A549 (cell line): ENCODE measurements at regions not wholly inside any gene's neighbourhood (a gene's known extent, or its start where the extent isn't known, plus 50 kb on each side); places are given as distances from the start of the nearest gene placed in this dataset.

Experiments
- ATAC-seq, 2 experiments: fragments of 200-7000 bp in 1 of 2; fragments of >200 bp in 1 of 2; cut with Nextera tagmentation in 1 of 2; cut with Tn5 transposase in 1 of 2; 3 replicates each; pipeline versions ENCODE4 v1.8.0 to v1.9.1; 2018 to 2020; ENCODE audit warnings: mild to moderate bottlenecking in 1 of 2, moderate library complexity in 1 of 2
- CTCF ChIA-PET: fragments of 300-600 bp; sonication (Branson Sonifier 250); formaldehyde crosslinking; extraction: SDS; loops from one replicate; lab custom pipeline; 2021; ENCODE audit warnings: antibody characterized with exemption, inconsistent platforms; lab: Yijun Ruan, JAX
- POLR2A ChIA-PET: fragments of 350-600 bp; formaldehyde crosslinking; extraction: SDS; loops from one replicate; lab custom pipeline; 2021; ENCODE audit warnings: antibody characterized with exemption, inconsistent platforms; lab: Yijun Ruan, JAX
- DNase-seq, 2 experiments: peaks; one replicate each; pipeline versions ENCODE4 v3.0.0 to v3.0.0-alpha.2; 2011 to 2016; ENCODE audit warnings: low read depth in 1 of 2, low spot score in 1 of 2
- FAIRE-seq: peaks from 2 replicates; lab custom pipeline; 2011; peaks lifted over from hg19 to GRCh38; lab: Jason Lieb, UNC
- H3K27ac ChIP-seq, 2 experiments: fragments of >200 bp; sonication (Bioruptor Twin); formaldehyde crosslinking; 3 replicates each; pipeline ENCODE4 v1.5.1; 2016 to 2017
- H3K4me1 ChIP-seq: fragments of >200 bp; sonication (Bioruptor Twin); formaldehyde crosslinking; 3 replicates; pipeline ENCODE4 v1.6.1; 2016
- H3K4me2 ChIP-seq: fragments of >200 bp; sonication (Bioruptor Twin); formaldehyde crosslinking; 3 replicates; pipeline ENCODE4 v1.6.1; 2016
- H3K4me3 ChIP-seq: fragments of >200 bp; sonication (Bioruptor Twin); formaldehyde crosslinking; 3 replicates; pipeline ENCODE4 v1.5.1; 2016
- H3K9me3 ChIP-seq: fragments of >200 bp; sonication (Bioruptor Twin); formaldehyde crosslinking; 3 replicates; pipeline ENCODE4 v1.6.1; 2016
- ATOH8 ChIP-seq: fragments of 250-450 bp; sonication (Bioruptor Pico); IDR thresholded peaks from 2 replicates; pipeline ENCODE4 v1.5.0; 2020; ENCODE audit warnings: low read depth, mild to moderate bottlenecking, moderate library complexity
- BCL3 ChIP-seq: fragments of >200 bp; sonication (Bioruptor Twin); formaldehyde crosslinking; IDR thresholded peaks from 3 replicates; pipeline ENCODE4 v1.6.1; 2016
- CBX8 ChIP-seq: fragments of 200-600 bp; sonication (generic); IDR thresholded peaks from 2 replicates; pipeline ENCODE4 v1.6.1; 2016
- CEBPB ChIP-seq, 2 experiments: fragments of >200 bp in 1 of 2; sonication (Bioruptor Twin) in 1 of 2; formaldehyde crosslinking in 1 of 2; IDR thresholded peaks; 2 replicates each; pipeline ENCODE4 v1.6.1; 2012 to 2016
- CHD4 ChIP-seq: fragments of 200-600 bp; sonication (generic); IDR thresholded peaks from 2 replicates; pipeline ENCODE4 v1.6.1; 2016; ENCODE audit warnings: antibody characterized with exemption, mild to moderate bottlenecking, borderline replicate concordance
- E2F6 ChIP-seq: IDR thresholded peaks from 2 replicates; pipeline ENCODE4 v1.6.1; 2012; ENCODE audit warnings: low read depth, borderline replicate concordance
- ELK1 ChIP-seq: fragments of 150-350 bp; IDR thresholded peaks from 2 replicates; pipeline ENCODE4 v1.6.1; 2014; ENCODE audit warnings: low read depth, mild to moderate bottlenecking, low read length
- GATA3 ChIP-seq: IDR thresholded peaks from 2 replicates; pipeline ENCODE4 v1.6.1; 2012; ENCODE audit warnings: borderline replicate concordance
- HES2 ChIP-seq: fragments of >200 bp; sonication (Bioruptor Twin); formaldehyde crosslinking; IDR thresholded peaks from 2 replicates; pipeline ENCODE4 v1.6.1; 2016
- HOXA7 ChIP-seq: fragments of 250-450 bp; sonication (Bioruptor Pico); IDR thresholded peaks from 2 replicates; pipeline ENCODE4 v1.5.0; 2020; ENCODE audit warnings: mild to moderate bottlenecking, moderate library complexity
- HOXB13 ChIP-seq: fragments of 250-450 bp; sonication (Bioruptor Pico); IDR thresholded peaks from 2 replicates; pipeline ENCODE4 v1.5.0; 2020; ENCODE audit warnings: low read depth, mild to moderate bottlenecking, moderate library complexity
- HOXB5 ChIP-seq: fragments of 250-450 bp; sonication (Bioruptor Pico); IDR thresholded peaks from 2 replicates; pipeline ENCODE4 v1.5.0; 2020; ENCODE audit warnings: mild to moderate bottlenecking, moderate library complexity
- JUN ChIP-seq, 2 experiments: fragments of >200 bp; sonication (Bioruptor Twin); formaldehyde crosslinking; IDR thresholded peaks; 2 replicates in 1 of 2; 3 replicates in 1 of 2; pipeline ENCODE4 v1.6.1; 2016 to 2017
- JUNB ChIP-seq: fragments of >200 bp; sonication (Bioruptor Twin); formaldehyde crosslinking; IDR thresholded peaks from 2 replicates; pipeline ENCODE4 v1.6.1; 2016
- KDM5A ChIP-seq: fragments of 200-600 bp; sonication (generic); IDR thresholded peaks from 2 replicates; pipeline ENCODE4 v1.6.1; 2016; ENCODE audit warnings: antibody characterized with exemption, mild to moderate bottlenecking
- MAX ChIP-seq: IDR thresholded peaks from 2 replicates; pipeline ENCODE4 v1.6.1; 2012
- MYC ChIP-seq: IDR thresholded peaks from 2 replicates; pipeline ENCODE4 v1.6.1; 2012; ENCODE audit warnings: mild to moderate bottlenecking, inconsistent platforms, low read length, improper control_type of control experiment, borderline replicate concordance
- PHF8 ChIP-seq: fragments of 200-600 bp; sonication (generic); IDR thresholded peaks from 2 replicates; pipeline ENCODE4 v1.6.1; 2016; ENCODE audit warnings: low read depth, mild to moderate bottlenecking, antibody characterized with exemption, moderate library complexity, borderline replicate concordance
- POLR2AphosphoS2 ChIP-seq: conservative IDR thresholded peaks from 2 replicates; pipeline ENCODE4 v1.6.1; 2012; ENCODE audit warnings: low read length, improper control_type of control experiment, inconsistent platforms
- REST ChIP-seq: fragments of 200-600 bp; sonication (generic); IDR thresholded peaks from 2 replicates; pipeline ENCODE4 v1.6.1; 2016; ENCODE audit warnings: antibody characterized with exemption, mild to moderate bottlenecking, moderate library complexity
- RFX5 ChIP-seq: fragments of 450-650 bp; IDR thresholded peaks from 2 replicates; pipeline ENCODE4 v1.7.1; 2014; ENCODE audit warnings: antibody characterized with exemption, mild to moderate bottlenecking, moderate library complexity
- SREBF2 ChIP-seq: fragments of 450-650 bp; IDR thresholded peaks from 2 replicates; pipeline ENCODE4 v1.6.1; 2014; ENCODE audit warnings: mild to moderate bottlenecking, moderate library complexity
- USF2 ChIP-seq: fragments of 450-650 bp; IDR thresholded peaks from 2 replicates; pipeline ENCODE4 v1.6.1; 2014; ENCODE audit warnings: antibody characterized with exemption
- ZC3H11A ChIP-seq: fragments of 450-650 bp; IDR thresholded peaks from 2 replicates; pipeline ENCODE4 v1.6.1; 2014; ENCODE audit warnings: antibody characterized with exemption, mild to moderate bottlenecking
- ZSCAN20 ChIP-seq: fragments of 250-450 bp; sonication (Bioruptor Pico); IDR thresholded peaks from 2 replicates; pipeline ENCODE4 v1.8.0; 2022; ENCODE audit warnings: mild to moderate bottlenecking, moderate library complexity
- WGBS: methylation state at CpG from one replicate; pipeline ENCODE4 v1.1.6; 2017; ENCODE audit errors: missing lambda C conversion rate; 5-methylcytosine and 5-hydroxymethylcytosine counted together

GRCh38 chr3:117003501-117003900 is 293.9 kb downstream of the TUSC7 start:
- Histone ChIP-seq H3K9me3 (no peaks in the 10 kb centered on the region), H3K4me1 (no peaks in the 10 kb centered on the region), H3K4me3 (no peak overlapping the region), H3K27ac (no peak overlapping the region), H3K4me2 (no peak overlapping the region)
- FAIRE-seq, result no peak
- TF ChIP-seq USF2 (no peak), ZSCAN20 (CRISPR knock-in tag) (no peak), HES2 (no peak), ELK1 (no peak), POLR2AphosphoS2 (no peak), KDM5A (no peak), HOXA7 (no peak), JUNB (no peak), JUN (IDR thresholded peaks at IDR 0.05) (no peak), HOXB13 (CRISPR knock-in tag) (no peak), MYC (no peak), MAX (no peak), RFX5 (no peak), E2F6 (no peak), PHF8 (no peak)
- no peak for DNase-seq
- ATAC-seq, result no peak
- CTCF ChIA-PET, result no interaction called here
- POLR2A ChIA-PET, result no interaction called here

- no peak for ATAC-seq
- H3K4me3 ChIP-seq, result no peak overlapping the region
- DNase-seq, result no peak
- no peaks in the 10 kb centered on the region for H3K9me3 ChIP-seq
- no peaks in the 10 kb centered on the region for H3K4me1 ChIP-seq
- FAIRE-seq, result no peak
- H3K4me2 ChIP-seq, result no peak overlapping the region
- H3K27ac ChIP-seq, result no peak overlapping the region
- POLR2A ChIA-PET, result no interaction called here
- WGBS, result 14% methylated on average over 2 of the region's 2 CpGs
- TF ChIP-seq HOXB5 (CRISPR knock-in tag) (no peak), JUN (IDR thresholded peaks at IDR 0.05) (no peak), REST (no peak), BCL3 (no peak), KDM5A (no peak), CHD4 (no peak), ZC3H11A (no peak), GATA3 (no peak), ATOH8 (CRISPR knock-in tag) (no peak), MAX (no peak), SREBF2 (no peak), CBX8 (no peak), MYC (no peak), CEBPB (IDR thresholded peaks at IDR 0.05) (no peak)
- TF ChIP-seq, all 56 proteins: peak for 0
- CTCF ChIA-PET, result no interaction called here
These were observed 295.7 kb downstream of the TUSC7 start for GRCh38 chr3:117005274-117005673.
